SK-N-SH treated with all-trans-retinoic acid at 6 μM for 48 hours (cell line): ENCODE measurements at regions not wholly inside any gene's neighbourhood (a gene's known extent, or its start where the extent isn't known, plus 50 kb on each side); places are given as distances from the start of the nearest gene placed in this dataset.

Source experiments
- ATAC-seq: fragments of 200-7000 bp; cut with Tn5 transposase; 3 replicates; pipeline ENCODE4 v1.9.1; 2020; ENCODE audit warnings: mild to moderate bottlenecking, moderate library complexity
- ARNTL ChIP-seq: fragments of 450-650 bp; formaldehyde crosslinking; IDR thresholded peaks from 2 replicates; pipeline ENCODE4 v1.5.0; 2020; ENCODE audit warnings: low read depth, mild to moderate bottlenecking, moderate library complexity, borderline replicate concordance
- BACH2 ChIP-seq: fragments of 250-450 bp; sonication (Bioruptor Pico); IDR thresholded peaks from 2 replicates; pipeline ENCODE4 v1.9.0; 2021; ENCODE audit warnings: mild to moderate bottlenecking, borderline replicate concordance
- CREB5 ChIP-seq: fragments of 250-450 bp; sonication (Bioruptor Pico); IDR thresholded peaks from 2 replicates; pipeline ENCODE4 v1.5.1; 2020; ENCODE audit warnings: low read depth, mild to moderate bottlenecking, moderate library complexity
- CSDC2 ChIP-seq: fragments of 250-450 bp; sonication (Bioruptor Pico); IDR thresholded peaks from 2 replicates; pipeline ENCODE4 v1.5.0; 2020; ENCODE audit warnings: mild to moderate bottlenecking, moderate library complexity
- ESRRG ChIP-seq: fragments of 250-450 bp; sonication (Bioruptor Pico); IDR thresholded peaks from 2 replicates; pipeline ENCODE4 v1.6.1; 2021; ENCODE audit warnings: mild to moderate bottlenecking
- GLIS3 ChIP-seq: fragments of 250-450 bp; sonication (Bioruptor Pico); IDR thresholded peaks from 2 replicates; pipeline ENCODE4 v1.5.0; 2020; ENCODE audit warnings: mild to moderate bottlenecking, moderate library complexity
- ISL1 ChIP-seq: fragments of 250-450 bp; sonication (Bioruptor Pico); IDR thresholded peaks from 2 replicates; pipeline ENCODE4 v2.1.2; 2022; ENCODE audit warnings: mild to moderate bottlenecking, moderate library complexity
- OSR1 ChIP-seq: fragments of 250-450 bp; sonication (Bioruptor Pico); IDR thresholded peaks from 2 replicates; pipeline ENCODE4 v1.8.0; 2022; ENCODE audit warnings: moderate library complexity, mild to moderate bottlenecking, inconsistent platforms
- PATZ1 ChIP-seq: fragments of 250-450 bp; sonication (Bioruptor Pico); IDR thresholded peaks from 2 replicates; pipeline ENCODE4 v1.8.0; 2020; ENCODE audit warnings: mild to moderate bottlenecking, moderate library complexity, borderline replicate concordance
- PPARA ChIP-seq: fragments of 250-450 bp; sonication (Bioruptor Pico); IDR thresholded peaks from 2 replicates; pipeline ENCODE4 v1.5.0; 2020; ENCODE audit warnings: mild to moderate bottlenecking, borderline replicate concordance
- RARB ChIP-seq: fragments of 250-450 bp; sonication (Bioruptor Pico); IDR thresholded peaks from 2 replicates; pipeline ENCODE4 v1.8.0; 2021; ENCODE audit warnings: mild to moderate bottlenecking, moderate library complexity
- SNAI2 ChIP-seq: fragments of 250-450 bp; sonication (Bioruptor Pico); IDR thresholded peaks from 2 replicates; pipeline ENCODE4 v1.5.0; 2020; ENCODE audit warnings: mild to moderate bottlenecking, moderate library complexity
- TCF4 ChIP-seq: fragments of 250-450 bp; sonication (Bioruptor Pico); IDR thresholded peaks from 2 replicates; pipeline ENCODE4 v1.8.0; 2021; ENCODE audit warnings: mild to moderate bottlenecking, moderate library complexity, borderline replicate concordance
- TOX ChIP-seq: fragments of 250-450 bp; sonication (Bioruptor Pico); IDR thresholded peaks from 2 replicates; pipeline ENCODE4 v1.8.0; 2021; ENCODE audit warnings: mild to moderate bottlenecking, moderate library complexity, borderline replicate concordance
- ZC3H10 ChIP-seq: fragments of 250-450 bp; sonication (Bioruptor Pico); IDR thresholded peaks from 2 replicates; pipeline ENCODE4 v1.5.1; 2021; ENCODE audit warnings: mild to moderate bottlenecking, moderate library complexity
- ZFP3 ChIP-seq: fragments of 250-450 bp; sonication (Bioruptor Pico); IDR thresholded peaks from 2 replicates; pipeline ENCODE4 v1.5.0; 2020; ENCODE audit warnings: mild to moderate bottlenecking, moderate library complexity
- ZFP30 ChIP-seq: fragments of 450-650 bp; formaldehyde crosslinking; IDR thresholded peaks from 2 replicates; pipeline ENCODE4 v1.5.0; 2022; ENCODE audit warnings: mild to moderate bottlenecking, moderate library complexity
- ZNF565 ChIP-seq: fragments of 450-650 bp; formaldehyde crosslinking; conservative IDR thresholded peaks from 2 replicates; pipeline ENCODE4 v1.5.0; 2020; ENCODE audit warnings: low read depth, mild to moderate bottlenecking, moderate library complexity
- ZNF70 ChIP-seq: fragments of 450-650 bp; formaldehyde crosslinking; IDR thresholded peaks from 2 replicates; pipeline ENCODE4 v1.5.0; 2020; ENCODE audit warnings: mild to moderate bottlenecking, moderate library complexity
- ZNF8 ChIP-seq: fragments of 450-650 bp; formaldehyde crosslinking; IDR thresholded peaks from 2 replicates; pipeline ENCODE4 v1.5.0; 2020; ENCODE audit warnings: mild to moderate bottlenecking, moderate library complexity
- TF ChIP-seq, protein P1 (sequence below): fragments of 250-450 bp; sonication (Bioruptor Pico); IDR thresholded peaks from 2 replicates; pipeline ENCODE4 v1.8.0; 2021; ENCODE audit warnings: low read depth, mild to moderate bottlenecking, moderate library complexity, borderline replicate concordance
- TF ChIP-seq, protein P2 (sequence below): fragments of 250-450 bp; sonication (Bioruptor Pico); IDR thresholded peaks from 2 replicates; pipeline ENCODE4 v1.5.1; 2021; ENCODE audit warnings: mild to moderate bottlenecking, moderate library complexity
- TF ChIP-seq, protein P3 (sequence below): fragments of 250-450 bp; sonication (Bioruptor Pico); IDR thresholded peaks from 2 replicates; pipeline ENCODE4 v1.5.0; 2020; ENCODE audit warnings: mild to moderate bottlenecking, moderate library complexity

GRCh38 chr10:121213437-121213836, 362.3 kb downstream of the WDR11 start:
- TF ChIP-seq, protein P1, sequence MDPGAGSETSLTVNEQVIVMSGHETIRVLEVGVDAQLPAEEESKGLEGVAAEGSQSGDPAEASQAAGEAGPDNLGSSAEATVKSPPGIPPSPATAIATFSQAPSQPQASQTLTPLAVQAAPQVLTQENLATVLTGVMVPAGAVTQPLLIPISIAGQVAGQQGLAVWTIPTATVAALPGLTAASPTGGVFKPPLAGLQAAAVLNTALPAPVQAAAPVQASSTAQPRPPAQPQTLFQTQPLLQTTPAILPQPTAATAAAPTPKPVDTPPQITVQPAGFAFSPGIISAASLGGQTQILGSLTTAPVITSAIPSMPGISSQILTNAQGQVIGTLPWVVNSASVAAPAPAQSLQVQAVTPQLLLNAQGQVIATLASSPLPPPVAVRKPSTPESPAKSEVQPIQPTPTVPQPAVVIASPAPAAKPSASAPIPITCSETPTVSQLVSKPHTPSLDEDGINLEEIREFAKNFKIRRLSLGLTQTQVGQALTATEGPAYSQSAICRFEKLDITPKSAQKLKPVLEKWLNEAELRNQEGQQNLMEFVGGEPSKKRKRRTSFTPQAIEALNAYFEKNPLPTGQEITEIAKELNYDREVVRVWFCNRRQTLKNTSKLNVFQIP (CRISPR knock-in tag), result no peak
- TF ChIP-seq SNAI2, result no peak
- TF ChIP-seq ZC3H10 (CRISPR knock-in tag), result no peak
- TF ChIP-seq GLIS3 (CRISPR knock-in tag), result no peak
- TF ChIP-seq ZFP30, result no peak
- no peak for TF ChIP-seq TOX (CRISPR knock-in tag)
- TF ChIP-seq ESRRG (CRISPR knock-in tag), result no peak
- no peak for TF ChIP-seq OSR1 (CRISPR knock-in tag)
- TF ChIP-seq ZNF565 (CRISPR knock-in tag), result no peak
- no peak for TF ChIP-seq ZNF70
- no peak for TF ChIP-seq ZFP3 (CRISPR knock-in tag)
- TF ChIP-seq BACH2 (CRISPR knock-in tag), result no peak
- TF ChIP-seq ARNTL (CRISPR knock-in tag), result no peak
- TF ChIP-seq, protein P2, sequence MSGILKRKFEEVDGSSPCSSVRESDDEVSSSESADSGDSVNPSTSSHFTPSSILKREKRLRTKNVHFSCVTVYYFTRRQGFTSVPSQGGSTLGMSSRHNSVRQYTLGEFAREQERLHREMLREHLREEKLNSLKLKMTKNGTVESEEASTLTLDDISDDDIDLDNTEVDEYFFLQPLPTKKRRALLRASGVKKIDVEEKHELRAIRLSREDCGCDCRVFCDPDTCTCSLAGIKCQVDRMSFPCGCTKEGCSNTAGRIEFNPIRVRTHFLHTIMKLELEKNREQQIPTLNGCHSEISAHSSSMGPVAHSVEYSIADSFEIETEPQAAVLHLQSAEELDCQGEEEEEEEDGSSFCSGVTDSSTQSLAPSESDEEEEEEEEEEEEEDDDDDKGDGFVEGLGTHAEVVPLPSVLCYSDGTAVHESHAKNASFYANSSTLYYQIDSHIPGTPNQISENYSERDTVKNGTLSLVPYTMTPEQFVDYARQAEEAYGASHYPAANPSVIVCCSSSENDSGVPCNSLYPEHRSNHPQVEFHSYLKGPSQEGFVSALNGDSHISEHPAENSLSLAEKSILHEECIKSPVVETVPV (CRISPR knock-in tag), result no peak
- no peak for TF ChIP-seq ISL1 (CRISPR knock-in tag)
- no peak for TF ChIP-seq PATZ1
- TF ChIP-seq CSDC2, result no peak
- TF ChIP-seq, protein P3, sequence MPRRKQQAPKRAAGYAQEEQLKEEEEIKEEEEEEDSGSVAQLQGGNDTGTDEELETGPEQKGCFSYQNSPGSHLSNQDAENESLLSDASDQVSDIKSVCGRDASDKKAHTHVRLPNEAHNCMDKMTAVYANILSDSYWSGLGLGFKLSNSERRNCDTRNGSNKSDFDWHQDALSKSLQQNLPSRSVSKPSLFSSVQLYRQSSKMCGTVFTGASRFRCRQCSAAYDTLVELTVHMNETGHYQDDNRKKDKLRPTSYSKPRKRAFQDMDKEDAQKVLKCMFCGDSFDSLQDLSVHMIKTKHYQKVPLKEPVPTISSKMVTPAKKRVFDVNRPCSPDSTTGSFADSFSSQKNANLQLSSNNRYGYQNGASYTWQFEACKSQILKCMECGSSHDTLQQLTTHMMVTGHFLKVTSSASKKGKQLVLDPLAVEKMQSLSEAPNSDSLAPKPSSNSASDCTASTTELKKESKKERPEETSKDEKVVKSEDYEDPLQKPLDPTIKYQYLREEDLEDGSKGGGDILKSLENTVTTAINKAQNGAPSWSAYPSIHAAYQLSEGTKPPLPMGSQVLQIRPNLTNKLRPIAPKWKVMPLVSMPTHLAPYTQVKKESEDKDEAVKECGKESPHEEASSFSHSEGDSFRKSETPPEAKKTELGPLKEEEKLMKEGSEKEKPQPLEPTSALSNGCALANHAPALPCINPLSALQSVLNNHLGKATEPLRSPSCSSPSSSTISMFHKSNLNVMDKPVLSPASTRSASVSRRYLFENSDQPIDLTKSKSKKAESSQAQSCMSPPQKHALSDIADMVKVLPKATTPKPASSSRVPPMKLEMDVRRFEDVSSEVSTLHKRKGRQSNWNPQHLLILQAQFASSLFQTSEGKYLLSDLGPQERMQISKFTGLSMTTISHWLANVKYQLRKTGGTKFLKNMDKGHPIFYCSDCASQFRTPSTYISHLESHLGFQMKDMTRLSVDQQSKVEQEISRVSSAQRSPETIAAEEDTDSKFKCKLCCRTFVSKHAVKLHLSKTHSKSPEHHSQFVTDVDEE (CRISPR knock-in tag), result no peak
- no peak for TF ChIP-seq RARB
- TF ChIP-seq, all 23 proteins: peak for 0
- no peak for ATAC-seq

DNA sequence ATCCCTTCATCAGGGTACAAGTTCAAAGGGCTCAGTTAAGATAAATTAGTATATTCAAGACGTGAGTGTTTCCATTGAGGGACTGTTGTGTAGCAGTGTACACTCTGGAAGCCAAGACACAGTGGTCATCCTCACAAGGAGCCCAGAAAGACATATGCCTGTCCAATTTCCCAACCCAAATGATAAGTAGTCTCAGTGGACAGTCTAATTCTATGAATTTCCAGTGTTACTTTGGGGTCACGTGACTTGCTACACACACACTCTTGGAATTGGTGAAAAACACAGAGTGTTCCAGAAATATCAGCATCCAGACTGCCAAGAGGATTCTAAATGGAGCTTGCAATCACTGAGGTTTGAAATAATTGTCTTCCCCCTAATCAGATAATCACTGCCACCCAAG, 365.1 kb downstream of the WDR11 start:
- no peak for TF ChIP-seq TCF4 (CRISPR knock-in tag)
- TF ChIP-seq OSR1 (CRISPR knock-in tag), result no peak
- TF ChIP-seq PPARA (CRISPR knock-in tag), result no peak
- TF ChIP-seq RARB, result no peak
- no peak for TF ChIP-seq CREB5 (CRISPR knock-in tag)
- TF ChIP-seq ZNF565 (CRISPR knock-in tag), result no peak
- TF ChIP-seq, protein P3 (CRISPR knock-in tag), result no peak
- no peak for TF ChIP-seq ZFP30
- no peak for TF ChIP-seq CSDC2
- no peak for TF ChIP-seq ISL1 (CRISPR knock-in tag)
- TF ChIP-seq PATZ1, result no peak
- no peak for TF ChIP-seq BACH2 (CRISPR knock-in tag)
- no peak for TF ChIP-seq ESRRG (CRISPR knock-in tag)
- TF ChIP-seq GLIS3 (CRISPR knock-in tag), result no peak
- TF ChIP-seq TOX (CRISPR knock-in tag), result no peak
- TF ChIP-seq ZC3H10 (CRISPR knock-in tag), result no peak
- TF ChIP-seq ZNF8, result no peak
- no peak for TF ChIP-seq ZFP3 (CRISPR knock-in tag)
- no peak for TF ChIP-seq ZNF70
- no peak for TF ChIP-seq SNAI2
- ATAC-seq, result no peak
